MV-4-11 (cell line): ENCODE measurements at regions not wholly inside any gene's neighbourhood (a gene's known extent, or its start where the extent isn't known, plus 50 kb on each side); places are given as distances from the start of the nearest gene placed in this dataset.

Experiments used
- DNase-seq: peaks from one replicate; lab custom pipeline; 2025; lab: John Stamatoyannopoulos, UW

DNA sequence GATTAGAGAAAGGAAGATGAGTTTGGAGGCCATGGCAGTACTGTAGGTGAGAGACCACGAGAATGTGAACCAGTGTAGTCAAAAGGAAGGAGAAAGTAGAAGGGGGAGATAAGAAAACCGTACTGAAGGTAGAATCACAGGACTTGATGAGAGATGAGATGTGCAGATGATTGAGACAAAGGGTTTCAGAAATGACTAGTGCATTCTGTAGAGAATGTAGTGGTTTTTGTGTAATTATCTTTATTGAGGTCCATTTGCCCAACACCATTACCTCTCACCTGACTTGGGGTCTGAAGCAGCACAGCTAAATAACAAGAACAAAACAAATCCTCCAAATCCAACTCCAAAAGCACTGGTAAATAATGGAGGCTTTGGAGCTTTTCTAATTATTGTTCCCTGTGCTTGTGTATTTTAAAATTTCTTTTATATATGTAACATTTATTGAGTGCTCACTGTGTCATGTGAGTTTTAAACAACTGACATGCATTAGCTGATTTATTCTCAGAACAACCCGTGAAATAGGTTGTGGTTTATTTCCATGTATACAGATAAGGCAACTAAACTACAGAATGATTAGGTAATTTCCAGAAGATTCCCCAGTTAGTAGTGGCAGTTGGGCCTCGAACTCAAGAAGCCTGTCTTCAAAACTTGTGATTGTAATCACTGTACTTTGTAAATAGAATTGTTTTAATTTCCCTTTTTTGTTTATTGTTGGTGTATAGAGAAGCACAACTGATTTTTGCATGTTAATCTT, 390.0 kb downstream of the AEBP2 start:
- DNase-seq = no peak

DNA sequence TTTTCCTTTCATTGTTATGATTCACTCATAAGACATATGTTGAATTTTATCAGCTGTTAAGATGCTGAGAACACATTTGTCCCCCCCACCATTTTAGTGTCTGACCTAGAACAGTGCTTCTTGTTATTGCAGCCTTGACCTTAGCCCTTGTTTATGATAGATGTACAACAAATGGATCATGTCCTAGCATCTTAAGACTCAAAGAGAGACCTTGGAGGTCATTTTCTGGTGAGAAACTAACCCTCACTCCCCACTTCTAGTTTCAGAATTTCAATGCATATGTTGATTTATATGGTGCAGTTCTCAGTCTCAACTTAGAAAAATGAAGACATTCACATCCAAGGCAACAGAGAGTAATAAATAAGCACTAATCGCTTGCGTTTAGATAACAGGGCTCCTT, 391.2 kb downstream of the AEBP2 start:
- no peak for DNase-seq

DNA sequence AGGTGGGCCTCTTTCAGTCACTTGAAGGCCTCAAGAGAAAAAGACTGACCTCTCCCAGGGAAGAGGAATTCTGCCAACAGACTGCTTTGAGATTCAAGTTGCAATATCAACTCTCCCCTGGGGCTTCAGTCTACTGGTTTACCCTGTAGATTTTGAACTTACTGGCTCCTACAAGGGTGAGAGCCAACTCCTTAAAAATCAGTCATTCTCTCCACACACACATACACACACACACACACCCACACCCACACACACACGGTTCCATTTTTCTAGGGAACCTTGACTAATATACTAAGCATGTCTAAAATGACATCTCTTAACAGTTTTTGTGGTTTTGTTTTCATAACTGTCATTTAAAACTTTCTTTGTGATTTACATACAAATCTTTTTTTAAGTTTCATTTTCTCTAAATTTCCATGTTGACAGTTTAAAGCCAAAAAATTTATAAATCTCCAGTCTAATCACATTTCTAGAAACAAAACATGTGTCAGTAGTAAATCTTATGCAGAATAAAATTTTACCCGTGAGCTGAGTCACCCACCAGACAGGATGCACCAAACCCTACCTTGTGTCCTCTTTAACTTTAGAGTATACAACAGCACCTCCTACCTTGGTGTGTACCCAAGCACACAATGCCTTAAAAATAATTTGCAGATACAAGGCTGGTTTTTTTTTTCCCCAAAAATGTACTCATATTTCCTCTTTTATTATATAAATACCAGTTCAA, 394.6 kb downstream of the AEBP2 start:
- DNase-seq = peak; percentile 18

DNA sequence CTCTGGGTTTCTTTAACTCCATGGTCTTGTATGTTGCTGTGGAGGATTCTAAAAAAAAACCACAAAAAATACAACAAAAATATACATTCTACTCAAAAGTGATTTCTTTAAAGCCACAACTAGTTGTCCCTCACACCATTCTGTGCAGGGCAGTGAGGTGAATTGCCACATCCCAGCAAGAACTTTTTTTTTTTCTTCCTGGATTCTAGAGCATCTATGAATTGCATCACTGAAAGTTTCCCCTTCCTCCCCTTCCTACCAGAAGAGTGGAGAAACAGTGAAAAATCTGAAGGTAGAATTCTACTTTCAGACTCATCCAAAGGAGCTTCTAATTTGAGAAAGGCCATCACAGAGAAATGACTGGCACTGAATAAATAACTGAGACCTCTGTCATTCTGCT, 395.3 kb downstream of the AEBP2 start:
- peak; percentile 22 for DNase-seq

DNA sequence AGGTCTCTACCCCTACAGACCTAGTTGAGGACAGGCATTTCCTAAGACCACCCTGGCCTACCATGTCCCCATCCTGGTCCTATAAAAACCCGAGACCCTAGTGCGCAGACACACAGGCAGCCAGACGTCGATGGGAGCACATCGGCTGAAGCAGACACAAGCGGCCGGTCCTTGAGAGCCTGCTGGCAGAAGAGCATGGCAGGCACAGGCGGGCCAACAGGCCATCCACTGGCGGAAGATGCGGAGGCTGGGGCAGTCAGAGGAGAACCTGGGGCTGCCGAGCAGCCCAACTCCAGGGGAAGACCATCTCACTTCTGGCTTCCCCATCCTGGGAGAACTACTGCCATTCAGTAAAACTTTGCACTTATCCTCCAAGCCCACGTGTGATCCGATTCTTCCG, 396.8 kb downstream of the AEBP2 start:
- DNase-seq = no peak

DNA sequence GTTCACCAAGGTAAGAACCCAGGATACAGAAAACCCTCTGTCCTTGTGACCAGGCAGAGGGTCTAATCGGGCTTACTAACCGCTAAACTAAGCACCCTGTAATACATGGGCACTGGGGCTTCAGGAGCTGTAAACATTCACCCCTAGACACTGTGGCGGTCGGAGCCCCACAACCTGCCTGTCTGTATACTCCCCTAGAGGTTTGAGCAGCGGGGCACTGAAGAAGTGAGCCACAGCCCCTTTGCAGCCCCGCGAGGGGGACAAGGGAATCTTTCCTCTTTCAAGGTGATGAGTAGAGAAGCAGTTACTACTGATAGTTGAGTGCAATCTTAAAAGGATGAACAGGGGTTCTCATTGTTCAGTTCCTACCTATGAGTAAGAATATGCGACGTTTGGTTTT, 397.2 kb downstream of the AEBP2 start:
- DNase-seq = no peak

DNA sequence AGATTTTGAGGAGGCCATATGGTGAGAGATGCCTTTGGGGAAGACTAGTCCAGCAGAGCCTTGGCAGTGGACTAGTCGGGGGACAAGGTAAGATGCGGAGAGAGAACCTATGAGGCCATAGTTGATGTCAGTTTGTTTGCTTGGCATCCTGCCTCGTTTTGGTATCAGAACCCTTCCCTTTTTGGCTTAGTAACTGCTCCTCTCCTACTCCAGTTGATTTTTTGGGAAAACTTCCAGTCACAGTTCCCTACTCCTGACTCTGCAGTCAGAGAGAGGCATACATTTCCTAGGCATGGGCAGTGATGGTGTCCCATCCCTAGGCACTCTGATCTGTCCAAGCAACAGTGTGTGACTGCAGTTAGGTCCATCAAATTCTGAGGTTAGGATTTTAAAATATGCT, 398.3 kb downstream of the AEBP2 start:
- no peak for DNase-seq

DNA sequence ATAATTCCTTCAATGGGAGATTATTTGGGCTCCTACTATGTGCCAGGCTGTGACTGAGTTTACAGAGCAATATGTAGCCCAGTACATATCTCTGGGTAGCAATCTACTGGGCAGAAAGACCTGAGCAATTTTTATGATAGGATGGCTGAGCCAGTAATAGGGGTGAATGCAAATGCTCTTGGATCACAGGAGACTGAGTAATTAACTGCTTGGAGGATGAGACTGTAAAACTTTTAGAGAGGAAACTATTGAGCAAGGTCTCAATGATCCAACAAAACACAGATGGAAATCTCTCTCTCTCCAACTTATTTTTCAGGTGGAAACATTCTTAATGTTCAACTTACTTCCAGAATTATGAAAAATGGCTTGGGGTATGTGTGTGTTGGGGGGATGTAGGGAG, 402.2 kb downstream of the AEBP2 start:
- DNase-seq = no peak

DNA sequence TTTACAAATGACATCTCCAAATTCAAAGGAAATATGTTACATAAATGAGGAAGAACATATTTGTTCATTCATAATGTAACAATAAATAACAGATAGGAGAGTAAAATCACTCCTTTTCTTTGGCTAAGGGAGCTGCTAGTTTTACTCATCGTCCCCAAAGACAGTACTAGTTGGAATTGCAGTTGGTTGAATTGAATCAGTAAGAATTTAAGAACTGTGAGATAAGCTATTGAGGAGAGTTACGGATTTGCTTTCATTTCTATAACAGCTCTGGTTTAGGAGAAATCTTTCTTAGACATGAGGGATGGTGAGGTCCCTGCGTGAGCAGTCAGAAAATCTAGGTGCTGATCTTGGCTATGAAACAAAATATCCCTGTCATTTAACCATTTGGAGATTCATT, 402.8 kb downstream of the AEBP2 start:
- no peak for DNase-seq

DNA sequence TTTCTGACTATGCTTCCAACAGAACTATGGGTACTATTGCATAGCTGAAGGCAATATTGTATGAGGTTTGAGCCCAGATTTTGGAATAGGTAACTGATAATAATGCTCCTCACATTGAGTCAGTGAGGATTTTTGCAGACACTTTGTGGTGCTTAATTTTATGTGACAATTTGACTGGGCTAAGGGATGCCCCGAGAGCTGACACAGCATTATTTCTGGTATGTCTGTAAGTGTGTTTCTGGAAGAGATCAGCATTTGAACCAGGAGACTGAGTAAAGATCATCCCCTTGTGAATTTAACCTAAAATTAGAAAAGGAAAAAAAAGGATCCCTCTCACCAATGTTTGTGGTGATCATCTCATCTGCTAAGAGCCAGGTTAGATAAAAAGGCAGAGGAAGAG, 404.9 kb downstream of the AEBP2 start:
- no peak for DNase-seq

DNA sequence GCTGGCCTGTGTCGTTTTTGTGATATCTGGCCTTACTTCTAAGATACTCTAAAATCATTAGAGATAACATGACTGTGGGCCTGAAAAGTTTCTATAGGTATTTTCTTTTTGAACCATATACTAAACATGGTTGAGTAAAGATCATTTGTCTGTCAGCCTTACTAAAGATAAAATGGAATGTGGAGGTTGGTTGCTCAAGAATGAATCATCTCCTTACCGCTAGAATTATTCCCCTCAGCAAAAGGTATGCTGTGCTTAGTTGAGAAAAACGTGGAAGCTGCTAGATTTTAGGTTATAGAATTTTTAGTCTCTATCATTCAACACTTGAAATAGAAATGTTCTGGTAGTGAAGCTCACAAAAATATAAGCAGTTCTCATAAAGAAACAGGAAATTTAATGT, 407.3 kb downstream of the AEBP2 start:
- DNase-seq = peak; percentile 35

DNA sequence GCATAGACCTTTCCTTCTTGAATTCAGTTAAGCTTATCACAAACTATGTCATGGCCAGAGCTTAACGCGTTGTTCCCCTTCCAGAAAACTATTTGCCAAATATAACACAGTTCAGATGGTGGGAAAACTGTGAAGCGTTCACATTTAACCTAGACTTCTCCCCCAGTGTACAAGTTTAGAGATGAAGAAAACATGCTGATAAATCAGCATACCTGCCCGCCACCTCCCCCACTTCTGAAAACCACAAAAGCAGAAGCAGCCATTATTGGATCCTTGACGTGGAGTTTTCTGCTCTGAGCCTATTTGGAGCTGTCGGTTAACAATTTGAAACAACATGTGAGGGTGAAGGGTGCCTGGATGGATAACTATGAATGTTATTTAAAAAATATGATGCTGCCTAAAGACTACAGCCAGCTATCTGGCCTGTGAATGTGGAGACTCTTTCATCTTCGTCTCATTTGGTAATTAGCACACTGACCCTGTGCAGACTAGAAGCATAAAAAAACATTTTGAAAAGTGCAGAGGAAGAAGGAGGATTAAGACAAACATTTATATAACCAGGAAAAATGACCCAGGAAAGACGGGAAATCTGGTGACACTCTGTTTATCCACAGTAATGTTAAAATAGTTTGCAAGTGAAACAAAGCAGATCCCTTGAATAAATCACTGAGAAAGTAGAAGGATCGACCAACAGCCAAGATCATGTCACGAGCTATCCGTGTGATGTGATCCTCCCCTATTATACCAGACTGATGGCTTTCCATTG, 408.2 kb downstream of the AEBP2 start:
- peak; percentile 39 for DNase-seq

DNA sequence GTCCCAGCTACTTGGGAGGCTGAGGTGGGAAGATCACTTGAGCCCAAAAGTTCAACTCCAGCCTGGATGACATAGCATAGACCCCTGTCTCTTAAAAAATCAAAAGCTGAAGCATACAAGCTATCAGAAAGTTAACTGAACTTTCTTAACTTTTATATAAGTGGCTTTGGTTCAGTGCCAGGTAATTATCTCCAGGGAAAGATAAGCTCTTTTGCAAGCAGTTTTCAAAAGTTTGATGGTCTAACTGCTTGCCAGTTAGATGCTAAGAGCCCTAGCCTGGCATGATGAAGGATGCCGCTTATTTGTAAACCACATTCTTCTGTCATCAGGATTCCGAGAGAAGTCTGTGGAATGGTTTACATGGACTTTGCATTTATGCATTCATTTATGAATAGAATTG, 409.1 kb downstream of the AEBP2 start:
- DNase-seq = no peak

DNA sequence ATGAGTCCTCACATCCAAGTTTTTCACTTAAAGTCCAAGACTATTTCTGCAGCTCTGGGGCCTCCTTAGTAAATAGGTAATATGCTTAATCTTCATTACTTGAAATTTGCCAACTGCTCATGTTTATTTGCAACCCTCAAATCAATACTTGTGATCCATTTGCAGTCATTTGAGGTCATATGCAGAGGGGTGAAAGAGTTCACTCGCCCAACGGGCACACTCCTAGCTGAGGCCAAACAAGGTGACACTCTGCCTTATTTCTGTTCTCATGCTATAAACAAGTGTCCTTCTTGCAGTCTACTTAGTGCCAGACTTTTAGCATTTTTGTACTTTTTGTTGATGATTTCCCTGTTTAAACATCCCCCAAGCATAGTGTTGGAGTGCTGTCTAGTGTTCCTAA, 409.9 kb downstream of the AEBP2 start:
- no peak for DNase-seq

DNA sequence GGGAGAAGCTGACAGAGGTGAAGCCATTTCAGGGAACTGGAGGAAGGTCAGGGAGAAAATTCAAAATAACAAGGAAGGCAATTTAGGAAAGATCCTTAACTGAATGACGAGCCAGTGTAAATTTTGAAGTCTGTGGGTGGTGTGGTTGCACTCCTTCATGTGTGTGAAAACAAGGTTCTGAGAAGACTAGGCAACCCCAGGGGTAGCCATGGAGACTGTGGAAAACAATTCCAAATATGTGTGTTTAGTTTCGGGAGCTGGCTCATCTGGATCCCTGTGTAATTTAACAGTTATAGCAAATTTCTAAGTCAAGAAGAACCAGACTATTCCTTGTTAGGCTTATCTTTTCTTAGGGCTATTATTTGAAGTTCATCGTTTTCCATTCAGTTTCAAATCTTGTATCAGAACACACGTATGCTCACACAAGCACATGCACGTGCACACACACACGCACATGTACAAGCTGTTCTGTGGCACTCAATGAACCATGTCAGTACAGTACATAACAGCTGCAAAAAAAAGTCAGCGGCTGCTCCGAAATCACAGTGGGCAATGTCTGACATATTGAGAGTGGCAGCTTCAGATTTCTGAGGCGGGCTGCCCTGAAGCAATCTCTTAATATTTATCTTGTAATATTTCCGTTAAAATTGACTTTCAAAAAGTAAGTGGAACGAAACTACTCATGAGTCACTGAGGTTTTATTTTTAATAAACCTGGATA, 411.2 kb downstream of the AEBP2 start:
- no peak for DNase-seq

DNA sequence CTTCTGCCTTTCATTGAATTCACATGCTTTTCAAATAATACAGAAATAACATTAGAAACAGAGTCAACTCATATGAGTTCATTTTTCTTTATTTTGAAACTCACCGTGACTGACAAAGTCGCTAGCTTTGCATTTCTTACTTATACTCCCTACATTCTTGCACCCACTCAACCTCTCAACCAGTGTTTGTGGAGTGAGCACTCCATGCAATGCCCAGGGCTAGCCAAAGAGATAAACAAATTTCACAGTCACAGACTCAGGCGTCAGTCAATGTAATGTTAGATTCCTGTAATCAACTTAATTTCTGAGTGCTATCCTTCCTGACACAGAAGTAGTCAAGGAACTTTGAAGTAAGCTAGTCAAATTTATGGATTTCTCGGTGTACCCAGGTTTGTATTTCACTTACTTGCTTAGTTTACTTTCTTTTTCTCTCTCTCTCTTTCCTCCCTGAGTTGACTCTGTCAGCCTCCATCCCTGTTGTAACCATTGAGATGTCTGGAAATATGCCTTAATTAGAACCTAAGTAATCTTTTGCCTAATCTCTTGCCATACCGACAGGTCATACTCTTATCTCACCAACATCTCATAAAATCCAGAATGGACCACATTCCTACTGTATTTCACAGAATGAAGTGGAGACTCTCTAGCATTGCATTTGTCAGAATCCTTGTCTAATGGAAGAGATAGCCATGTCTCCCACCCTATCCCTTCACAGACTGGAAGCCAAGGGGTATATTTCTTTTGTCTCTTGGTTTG, 413.0 kb downstream of the AEBP2 start:
- no peak for DNase-seq

DNA sequence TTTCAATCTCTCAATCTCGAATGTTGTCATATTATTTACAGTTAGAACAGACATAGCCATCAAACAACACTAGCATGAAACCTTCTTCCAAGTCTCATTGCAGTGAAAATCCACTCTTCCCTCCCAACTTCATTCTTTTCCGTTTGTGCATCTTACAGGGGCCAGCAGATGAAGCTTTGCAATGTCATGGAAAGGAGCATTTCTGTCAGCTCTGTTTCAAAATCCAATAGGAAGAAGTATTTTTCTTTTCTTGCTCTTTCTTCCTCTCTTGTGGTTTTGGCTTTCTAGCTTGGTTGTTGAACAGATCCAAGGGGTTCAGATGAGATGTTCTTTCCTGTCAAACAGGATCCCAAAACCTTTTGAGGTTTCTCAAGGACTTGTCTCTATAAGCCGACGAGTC, 416.6 kb downstream of the AEBP2 start:
- DNase-seq = peak; percentile 59

DNA sequence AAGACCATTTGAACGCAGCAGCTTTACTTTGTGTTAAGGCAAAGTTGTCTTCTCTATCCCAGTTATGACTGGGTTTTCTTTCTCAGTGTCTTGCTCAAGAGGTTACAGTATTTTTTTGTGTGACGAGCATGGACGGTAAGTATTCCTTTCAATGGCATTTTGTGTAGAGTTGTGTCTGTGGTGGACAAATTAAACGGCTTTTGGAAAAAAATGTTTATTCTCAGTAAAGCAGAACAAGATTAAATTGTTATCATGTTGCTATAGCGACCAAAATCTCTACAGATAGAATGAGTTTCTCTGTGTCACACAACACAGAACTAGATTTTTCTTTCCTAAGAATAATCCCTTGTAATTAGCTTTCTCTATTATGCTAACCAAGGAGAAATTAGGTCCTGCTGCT, 417.1 kb downstream of the AEBP2 start:
- peak; percentile 43 for DNase-seq

DNA sequence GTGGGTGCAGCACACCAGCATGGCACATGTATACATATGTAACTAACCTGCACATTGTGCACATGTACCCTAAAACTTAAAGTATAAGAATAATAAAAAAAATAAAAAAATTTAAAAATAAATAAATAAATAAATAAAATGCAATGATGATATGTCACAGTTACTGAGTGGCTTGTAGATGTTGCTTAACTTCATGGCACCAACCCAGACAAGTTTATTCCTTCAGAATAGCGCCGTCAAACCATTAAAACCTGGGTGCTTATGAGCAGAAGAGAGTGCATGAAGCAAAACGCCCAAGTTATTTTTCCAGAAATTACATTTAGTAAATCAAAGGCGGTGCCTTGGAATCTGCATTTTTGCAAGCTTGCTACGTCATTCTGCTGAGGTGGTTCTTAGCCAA, 417.9 kb downstream of the AEBP2 start:
- no peak for DNase-seq

DNA sequence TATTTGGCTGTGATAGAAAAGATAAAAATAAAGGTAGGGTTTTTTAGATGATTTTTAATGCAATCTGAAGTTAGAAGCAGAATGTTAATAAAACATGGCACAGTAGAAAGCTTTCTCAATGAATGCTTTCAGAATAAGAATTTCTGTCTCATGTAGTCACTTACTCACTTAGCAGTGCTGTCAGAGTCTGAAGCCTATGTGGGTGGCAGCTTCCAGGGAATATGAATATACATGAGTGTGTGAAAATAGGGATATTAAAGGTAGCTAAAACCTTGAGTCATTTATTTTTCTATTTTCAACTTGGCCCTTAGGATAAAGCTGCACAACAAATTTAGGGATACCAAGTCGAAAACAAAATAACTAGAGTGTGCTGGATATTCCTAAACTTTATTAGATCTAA, 427.9 kb downstream of the AEBP2 start:
- no peak for DNase-seq

DNA sequence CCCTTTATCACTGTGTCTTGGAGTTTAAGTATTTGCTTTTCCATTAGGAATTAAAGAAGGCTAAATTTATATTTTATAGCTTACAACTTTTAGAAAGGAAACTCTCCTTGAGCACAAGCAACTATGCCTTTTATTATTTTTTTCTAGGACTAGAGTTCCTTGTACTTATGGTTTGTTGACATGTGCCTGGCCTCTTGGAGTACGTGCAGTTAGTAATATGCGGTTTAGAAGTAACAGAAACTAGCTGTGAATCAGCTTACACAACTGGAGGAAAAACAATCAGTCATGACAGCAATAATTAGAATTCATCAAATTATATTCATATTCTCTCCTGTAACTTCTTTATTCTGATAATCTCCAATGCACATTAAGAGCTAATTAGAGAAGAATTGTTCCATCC, 428.7 kb downstream of the AEBP2 start:
- DNase-seq = no peak

DNA sequence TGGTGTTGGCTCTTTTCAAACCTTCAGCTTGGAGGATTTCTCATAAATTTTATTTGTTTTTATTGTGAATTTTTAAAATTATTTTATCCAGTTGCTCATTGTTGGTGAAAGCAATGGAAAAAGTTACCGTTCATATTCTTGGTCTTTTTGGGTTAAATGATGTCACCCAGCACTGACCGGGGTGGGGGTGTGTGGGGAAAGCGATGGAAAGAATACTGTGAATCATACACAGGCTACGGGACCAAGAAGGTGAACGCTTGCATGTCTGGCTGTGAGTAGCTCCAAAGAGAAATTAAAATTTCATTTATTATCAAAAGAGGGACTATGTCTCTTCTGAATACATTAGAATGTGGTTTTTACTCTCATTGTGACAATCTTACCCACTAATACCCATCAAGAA, 430.1 kb downstream of the AEBP2 start:
- DNase-seq = no peak
